GM21381 (cell line): ENCODE measurements at regions not wholly inside any gene's neighbourhood (a gene's known extent, or its start where the extent isn't known, plus 50 kb on each side); places are given as distances from the start of the nearest gene placed in this dataset.

Source experiments
- ATAC-seq: cut with Tn5 transposase; IDR thresholded peaks from one replicate; pipeline ENCODE4 v1.9.1; 2021; ENCODE audit warnings: mild to moderate bottlenecking, moderate library complexity; ENCODE audit not compliant: unreplicated experiment

DNA sequence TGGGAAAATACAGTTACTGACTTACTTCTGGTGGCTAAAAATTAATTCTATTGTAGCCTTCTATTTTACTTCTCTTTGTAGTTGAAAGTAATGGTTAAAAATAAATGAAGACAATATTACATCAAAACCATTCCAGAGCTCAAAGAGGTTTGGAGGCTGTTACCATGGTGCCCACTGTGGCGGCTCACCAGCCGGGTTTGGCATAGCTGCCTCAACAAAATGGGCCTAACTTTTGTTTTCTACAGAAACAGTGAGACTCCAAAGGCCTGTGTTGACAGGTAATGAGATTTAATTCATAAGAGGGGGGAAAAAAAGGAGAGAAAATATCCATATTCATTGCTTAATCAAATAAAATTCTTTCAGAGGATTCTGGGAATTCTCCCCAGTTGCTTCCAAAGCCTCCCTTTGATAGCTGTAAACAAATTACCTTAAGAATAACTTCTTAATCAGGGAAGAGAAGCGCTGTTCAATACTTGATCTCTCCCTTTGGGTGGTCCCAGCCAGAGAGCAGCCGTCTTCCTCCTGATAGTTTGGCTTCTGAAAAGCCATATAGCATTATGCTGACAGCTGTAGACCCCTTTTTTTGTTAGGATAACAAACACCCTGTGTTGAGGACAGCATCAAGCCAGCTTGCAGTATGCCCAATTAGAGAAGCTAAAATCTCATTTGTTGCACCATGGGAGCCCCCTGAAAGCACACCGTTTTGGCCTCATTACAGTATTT, 266.8 kb downstream of the NEDD1 start:
- ATAC-seq, result no peak

- ATAC-seq, result no peak
Measured at GRCh38 chr12:97177481-97177880, 270.4 kb downstream of the NEDD1 start.

DNA sequence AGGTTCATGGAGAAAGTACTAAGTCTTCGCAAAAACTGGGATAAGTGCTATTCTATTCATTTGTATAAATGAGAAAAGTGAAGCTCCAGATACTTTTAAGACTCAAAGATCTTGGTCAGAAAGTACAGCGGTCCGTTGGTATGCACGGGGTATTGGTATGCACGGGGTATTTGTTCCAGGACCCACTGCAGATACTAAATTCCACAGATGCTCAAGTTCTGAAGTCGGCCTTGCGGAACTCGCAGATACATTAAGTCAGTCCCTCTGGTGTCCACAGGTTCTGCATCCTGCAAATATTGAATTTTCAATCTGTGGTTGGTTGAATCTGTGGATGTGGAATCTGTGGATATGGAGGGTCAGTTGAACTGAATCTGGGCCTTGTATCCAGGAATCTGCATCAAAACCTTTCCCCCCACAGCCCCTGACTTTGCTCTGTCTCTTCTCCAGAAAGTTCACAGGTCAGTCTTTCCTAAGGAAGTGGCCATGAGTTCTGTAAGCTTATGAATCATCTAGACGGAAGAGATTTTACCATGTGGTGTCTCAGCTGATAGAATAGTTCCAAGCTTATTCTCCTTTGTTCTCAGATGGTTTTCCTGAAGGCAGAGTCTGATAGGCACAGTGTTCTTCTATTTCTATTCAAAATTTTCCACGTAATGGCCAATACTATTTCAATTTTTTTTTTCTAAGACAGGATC, 274.7 kb downstream of the NEDD1 start:
- no peak for ATAC-seq

DNA sequence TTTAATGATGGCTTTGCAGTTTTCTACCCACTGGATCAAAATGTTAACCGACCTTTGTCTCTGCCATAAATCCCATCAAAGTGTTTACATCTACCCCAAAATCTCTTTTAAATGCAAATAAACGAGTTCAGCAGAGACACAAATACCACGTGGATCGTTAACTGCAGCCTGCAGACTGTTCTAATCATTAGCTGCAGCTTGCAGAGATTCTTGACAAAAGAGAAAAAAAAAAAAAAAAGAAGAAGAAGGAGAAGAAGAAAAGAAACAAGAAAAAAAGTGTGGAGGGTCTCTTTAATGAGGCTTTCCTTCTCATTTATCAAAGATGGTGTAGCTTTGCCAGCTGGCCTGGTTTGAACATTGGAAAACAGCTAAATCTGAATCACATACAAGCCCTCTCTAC, 275.7 kb downstream of the NEDD1 start:
- ATAC-seq, result no peak

DNA sequence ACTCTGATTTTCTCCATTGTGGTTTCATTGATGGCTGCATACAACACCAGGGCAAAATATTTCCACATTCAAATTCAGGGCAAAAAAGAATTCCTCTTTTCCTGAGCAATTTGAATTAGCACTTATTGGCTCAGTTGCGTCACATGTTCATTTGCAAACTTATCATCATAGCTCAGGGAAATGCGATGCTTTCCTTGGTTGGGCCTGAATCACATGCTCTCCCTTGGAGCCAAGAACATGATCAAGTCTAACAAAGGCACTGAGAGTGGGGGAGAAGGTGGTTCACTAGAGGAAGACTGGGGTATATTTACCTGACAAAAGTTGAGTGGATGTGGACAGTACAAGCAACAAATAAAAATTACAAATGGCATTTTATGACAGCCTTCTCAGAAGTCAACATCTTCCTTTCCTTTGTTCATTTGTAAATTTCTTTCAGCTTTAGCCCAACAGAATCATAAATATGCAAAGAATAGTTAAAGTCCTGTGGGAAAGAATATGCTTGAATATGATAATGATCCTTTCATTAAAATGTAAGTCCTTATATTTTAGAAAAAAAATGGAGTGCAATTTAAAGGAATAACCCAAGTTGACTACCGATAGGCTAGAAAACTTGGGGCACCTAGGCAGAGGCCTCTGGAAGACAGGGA, 277.2 kb downstream of the NEDD1 start:
- ATAC-seq, result no peak

DNA sequence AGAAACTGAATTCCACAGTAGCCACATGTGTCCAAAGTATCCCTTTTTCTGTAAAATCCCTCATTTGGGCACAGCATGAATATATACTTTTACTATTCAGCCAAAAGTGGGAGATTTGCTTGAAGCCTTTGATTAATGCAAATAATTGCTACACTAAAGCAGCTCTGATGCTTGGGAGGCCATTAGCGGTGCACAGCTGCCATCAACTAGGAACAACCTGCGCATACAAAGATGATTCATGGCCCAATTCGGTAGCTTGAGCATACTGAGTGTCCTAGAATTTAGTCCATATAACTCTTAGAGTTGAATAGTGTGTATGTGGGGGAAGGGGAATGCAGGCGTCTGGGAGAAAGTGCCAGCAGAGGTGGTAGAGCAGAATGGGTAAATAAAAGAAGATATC, 277.0 kb upstream of the RMST start:
- ATAC-seq, result no peak

DNA sequence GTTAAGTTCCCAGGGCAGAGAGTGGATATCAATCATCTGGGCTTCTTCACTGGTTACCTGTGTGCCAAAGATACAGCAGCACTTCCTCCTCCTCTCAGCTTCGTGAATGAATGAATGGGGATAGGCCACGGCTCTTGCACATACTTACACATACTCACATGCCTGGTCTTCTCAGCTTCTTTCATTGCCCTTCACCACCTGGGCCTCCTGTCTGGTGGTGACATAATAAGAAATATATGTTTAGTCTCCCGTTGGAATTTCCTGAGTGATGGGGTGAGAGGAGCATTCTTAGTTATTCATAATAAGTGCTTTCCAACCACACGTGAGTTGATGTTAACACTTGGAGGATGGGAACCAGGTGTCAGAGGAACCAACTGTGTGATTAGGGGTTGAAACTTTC, 268.1 kb upstream of the RMST start:
- no peak for ATAC-seq

GRCh38 chr12:97200181-97200580, 262.4 kb upstream of the RMST start:
- no peak for ATAC-seq

DNA sequence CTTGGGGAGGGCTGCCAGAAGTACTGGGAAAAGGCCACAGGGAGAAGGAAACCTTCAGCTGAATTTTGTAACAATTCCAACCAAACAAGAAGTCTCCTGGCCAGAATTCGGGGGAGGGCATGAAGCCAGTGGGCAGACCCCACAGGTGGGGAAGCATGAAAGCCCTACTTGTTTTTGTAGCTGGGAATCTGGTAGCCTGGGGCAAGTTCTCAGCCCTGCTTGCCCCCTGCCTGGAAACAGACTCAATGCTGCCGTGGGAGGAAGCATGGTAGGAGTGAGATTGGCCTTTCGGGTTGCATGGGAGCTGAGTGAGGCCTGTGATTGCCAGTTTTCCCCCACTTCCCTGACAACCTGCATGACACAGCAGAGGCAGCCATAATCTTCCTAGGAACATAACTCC, 259.2 kb upstream of the RMST start:
- no peak for ATAC-seq

- no peak for ATAC-seq
Measured at GRCh38 chr12:97209997-97210396, 252.6 kb upstream of the RMST start.

DNA sequence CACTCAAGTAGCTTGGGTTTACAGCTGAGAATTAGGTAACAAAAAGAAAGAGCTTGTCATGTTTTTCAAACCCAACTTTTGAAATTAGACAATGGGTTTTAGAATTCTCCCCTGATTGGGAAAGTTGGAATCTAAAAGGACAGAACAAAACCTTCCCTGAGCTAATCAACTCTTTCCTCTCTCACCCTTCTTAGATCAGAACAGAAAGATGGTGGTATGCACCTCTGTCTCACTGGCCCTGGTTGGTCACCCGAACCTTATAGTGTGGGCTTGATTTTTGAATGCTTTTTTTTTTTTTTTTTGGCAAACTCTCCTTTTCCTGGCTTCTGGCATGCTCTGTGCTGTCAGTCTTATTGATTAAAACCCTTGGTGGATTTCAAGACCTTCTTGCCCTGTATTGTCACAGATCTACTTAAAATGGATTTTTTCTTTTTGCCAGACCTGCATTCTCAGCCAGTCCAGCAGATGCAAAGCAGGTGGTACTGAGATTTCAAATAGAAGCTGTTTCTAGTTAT, 251.1 kb upstream of the RMST start:
- no peak for ATAC-seq

DNA sequence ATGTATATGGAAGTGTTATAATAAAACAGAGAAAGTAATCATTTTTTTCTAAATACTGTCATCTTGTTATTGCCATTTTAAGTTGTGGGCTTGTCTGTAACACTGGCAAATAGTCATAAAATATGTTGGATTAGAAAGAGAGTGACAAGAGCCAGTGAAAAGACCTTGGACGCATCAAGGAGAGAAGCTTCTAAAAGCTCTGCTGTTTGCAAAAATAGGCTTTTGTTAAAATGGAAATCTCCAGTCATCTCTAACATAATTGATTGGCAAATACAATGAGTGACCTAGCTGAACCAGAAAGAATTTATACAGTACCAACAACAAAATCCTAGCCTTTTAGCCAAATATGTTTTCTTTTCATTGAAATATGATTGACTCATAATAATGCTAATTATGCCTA, 245.8 kb upstream of the RMST start:
- no peak for ATAC-seq

- no peak for ATAC-seq
Measured at GRCh38 chr12:97222391-97222790, 240.2 kb upstream of the RMST start.

DNA sequence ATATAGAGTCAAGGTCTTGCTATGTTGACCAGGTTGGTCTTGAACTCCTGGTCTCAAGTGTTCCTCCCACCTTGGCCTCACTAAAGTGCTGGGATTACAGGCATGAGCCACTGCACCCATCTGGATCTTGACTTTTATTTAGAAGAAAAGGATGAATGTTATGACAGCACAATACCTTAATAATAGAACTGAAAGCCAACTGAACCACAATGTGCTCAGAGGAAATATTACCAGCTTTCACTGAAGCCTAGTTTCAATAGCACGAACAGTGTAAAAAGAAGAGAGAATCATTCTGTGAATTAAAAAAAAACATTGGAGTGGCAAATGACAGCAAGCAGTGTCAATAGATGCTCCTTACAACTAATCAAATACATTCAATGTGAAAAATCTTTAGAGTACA, 239.2 kb upstream of the RMST start:
- no peak for ATAC-seq

GRCh38 chr12:97229004-97229403, 233.6 kb upstream of the RMST start:
- no peak for ATAC-seq

DNA sequence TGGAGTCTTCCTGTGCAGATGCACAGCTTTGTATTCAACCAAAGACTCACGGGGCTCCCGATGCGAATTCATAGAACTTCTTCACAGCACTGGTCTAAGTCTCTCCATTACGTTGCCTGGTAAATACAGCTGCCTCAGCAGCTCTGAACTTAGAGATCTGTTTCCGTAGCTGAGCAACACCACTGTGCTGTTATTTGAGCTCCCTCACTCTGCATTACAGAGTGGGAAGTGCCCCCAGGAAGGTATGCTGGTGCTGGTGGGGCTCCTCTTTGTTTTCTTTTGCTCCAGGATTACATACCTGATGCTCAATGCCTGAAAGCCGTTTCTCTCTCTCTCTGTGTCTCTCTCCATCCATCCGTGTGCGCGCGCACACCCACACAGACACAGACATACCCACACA, 227.5 kb upstream of the RMST start:
- ATAC-seq, result no peak

DNA sequence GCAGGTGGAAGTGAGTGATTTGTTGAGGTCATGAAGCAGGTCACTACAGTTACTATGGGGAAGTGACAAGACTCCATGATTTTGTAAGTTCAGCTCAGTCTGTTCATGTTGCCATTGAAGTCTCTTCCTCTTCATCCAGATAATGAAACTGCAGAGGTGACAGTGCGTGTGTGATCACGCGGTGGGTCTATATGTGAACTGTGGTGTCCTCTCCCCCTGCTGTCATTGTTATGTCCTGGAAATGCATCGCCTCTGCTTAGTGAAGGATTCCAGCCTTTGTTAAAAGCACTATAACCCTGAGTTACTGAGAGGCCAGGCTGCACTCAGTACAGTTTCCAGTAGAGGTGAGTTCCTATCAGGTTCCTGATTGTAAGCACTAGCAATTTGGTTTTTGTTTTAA, 216.2 kb upstream of the RMST start:
- ATAC-seq, result no peak

GRCh38 chr12:97250483-97250882, 212.1 kb upstream of the RMST start:
- no peak for ATAC-seq

- ATAC-seq, result no peak
Measured at GRCh38 chr12:97257726-97258125, 204.9 kb upstream of the RMST start.

GRCh38 chr12:97259098-97259497, 203.5 kb upstream of the RMST start:
- no peak for ATAC-seq

GRCh38 chr12:97260786-97261185, 201.8 kb upstream of the RMST start:
- no peak for ATAC-seq

GRCh38 chr12:97267166-97267565, 195.4 kb upstream of the RMST start:
- ATAC-seq, result no peak
